ENCODE measurements at regions not wholly inside any gene's neighbourhood (a gene's known extent, or its start where the extent isn't known, plus 50 kb on each side); places are given as distances from the start of the nearest gene placed in this dataset.

- DNase-seq (ENCODE audit: low read depth) = no peak
- no peak overlapping the region for H3K4me3 ChIP-seq (ENCODE audit: low read depth, low read length)
- no peak for TF ChIP-seq CTCF (IDR thresholded peaks at IDR 0.05; ENCODE audit: insufficient read depth, low read depth, low read length)
Observed at GRCh38 chr17:12554251-12554650, 111.4 kb upstream of the MYOCD start.

DNA sequence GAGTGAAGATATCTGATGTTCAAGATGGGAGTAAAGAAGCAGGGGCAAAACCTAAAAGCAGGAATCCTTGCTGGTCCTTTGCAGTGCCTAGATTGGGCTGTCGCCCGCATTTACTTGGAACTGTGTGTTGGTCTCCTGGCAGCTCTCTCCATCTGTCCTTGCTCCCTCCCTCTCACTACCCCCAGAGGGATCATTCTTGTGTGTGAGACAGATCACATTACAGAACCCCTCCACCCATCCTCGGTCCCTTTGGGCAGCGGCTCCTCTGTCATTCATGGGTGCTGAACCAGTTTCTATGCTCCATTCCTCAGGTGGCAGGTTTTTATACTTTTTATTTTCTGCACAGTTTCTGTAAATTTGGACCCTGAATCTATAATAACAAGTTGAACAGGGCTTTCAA, 99.4 kb upstream of the MYOCD start:
- H3K4me3 ChIP-seq (ENCODE audit: low read depth, low read length) = no peak overlapping the region
- no peak for DNase-seq (ENCODE audit: low read depth)
- TF ChIP-seq CTCF (IDR thresholded peaks at IDR 0.05; ENCODE audit: insufficient read depth, low read depth, low read length) = no peak

DNA sequence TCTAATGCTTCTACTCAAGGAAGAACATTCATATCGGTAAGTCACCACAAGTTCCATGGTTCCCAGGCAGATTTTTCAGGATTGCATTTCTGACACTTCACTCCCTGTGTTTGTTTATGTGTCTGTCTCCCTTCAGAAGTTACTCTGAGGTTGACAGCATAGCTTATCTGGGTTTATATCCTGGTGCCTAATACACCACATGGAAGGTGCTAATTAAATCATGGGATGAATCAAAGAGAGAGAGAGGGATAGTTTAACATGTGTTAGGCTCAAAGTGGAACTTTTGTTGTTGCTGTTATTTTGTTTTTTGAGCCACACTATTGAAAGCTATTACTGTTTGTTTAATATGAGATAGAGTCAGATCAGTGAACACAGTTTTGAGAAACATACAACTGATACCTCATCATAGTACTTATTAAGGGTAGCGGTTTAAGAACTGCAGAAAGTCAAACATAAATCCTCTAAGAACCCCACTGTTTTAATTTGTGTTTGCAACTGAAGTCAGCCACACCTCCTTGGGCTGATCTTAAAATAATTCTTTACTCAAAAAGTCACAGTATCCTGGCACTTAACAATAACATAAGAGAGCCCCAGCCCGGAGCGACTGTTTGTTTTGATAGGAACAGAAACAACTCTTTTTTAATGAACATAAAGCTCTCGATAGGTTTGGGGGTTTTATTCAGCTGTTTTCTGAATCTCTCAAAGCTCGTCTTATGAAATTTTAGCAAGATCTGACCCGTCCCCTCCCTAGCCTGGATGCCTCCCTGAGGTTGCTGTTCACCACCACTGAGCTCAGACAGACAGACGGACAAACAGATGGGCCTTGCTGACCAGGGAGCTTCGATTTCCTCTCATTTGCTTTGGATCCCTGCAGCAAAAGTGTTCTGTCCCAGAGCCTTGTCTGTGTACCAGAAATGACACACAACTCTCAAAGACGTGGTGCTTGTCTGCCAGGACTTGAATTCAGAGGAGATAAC, 98.3 kb upstream of the MYOCD start:
- TF ChIP-seq CTCF (IDR thresholded peaks at IDR 0.05; ENCODE audit: insufficient read depth, low read depth, low read length) = no peak
- no peak for DNase-seq (ENCODE audit: low read depth)
- no peak overlapping the region for H3K4me3 ChIP-seq (ENCODE audit: low read depth, low read length)

GRCh38 chr17:12568358-12569251, 97.1 kb upstream of the MYOCD start:
- DNase-seq (ENCODE audit: low read depth) = peak; percentile 42
- no peak for TF ChIP-seq CTCF (IDR thresholded peaks at IDR 0.05; ENCODE audit: insufficient read depth, low read depth, low read length)
- H3K4me3 ChIP-seq (ENCODE audit: low read depth, low read length) = no peak overlapping the region

DNA sequence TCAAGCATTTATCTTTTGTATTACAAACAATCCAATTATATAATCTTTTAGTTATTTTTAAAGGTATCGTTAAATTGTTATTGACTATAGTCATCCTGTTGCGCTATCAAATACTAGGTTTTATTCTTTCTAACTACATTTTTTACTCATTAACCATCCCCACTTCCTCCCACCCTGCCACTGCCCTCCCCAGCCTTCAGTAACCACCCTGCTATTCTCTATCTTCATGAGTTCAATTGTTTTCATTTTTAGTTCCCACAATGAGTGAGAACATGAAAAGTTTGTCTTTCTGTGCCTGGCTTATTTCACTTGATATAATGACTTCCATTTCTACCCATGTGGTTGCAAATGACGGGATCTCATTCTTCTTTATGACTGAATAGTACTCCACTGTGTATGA, 94.1 kb upstream of the MYOCD start:
- no peak for TF ChIP-seq CTCF (IDR thresholded peaks at IDR 0.05; ENCODE audit: insufficient read depth, low read depth, low read length)
- H3K4me3 ChIP-seq (ENCODE audit: low read depth, low read length) = no peak overlapping the region
- no peak for DNase-seq (ENCODE audit: low read depth)

DNA sequence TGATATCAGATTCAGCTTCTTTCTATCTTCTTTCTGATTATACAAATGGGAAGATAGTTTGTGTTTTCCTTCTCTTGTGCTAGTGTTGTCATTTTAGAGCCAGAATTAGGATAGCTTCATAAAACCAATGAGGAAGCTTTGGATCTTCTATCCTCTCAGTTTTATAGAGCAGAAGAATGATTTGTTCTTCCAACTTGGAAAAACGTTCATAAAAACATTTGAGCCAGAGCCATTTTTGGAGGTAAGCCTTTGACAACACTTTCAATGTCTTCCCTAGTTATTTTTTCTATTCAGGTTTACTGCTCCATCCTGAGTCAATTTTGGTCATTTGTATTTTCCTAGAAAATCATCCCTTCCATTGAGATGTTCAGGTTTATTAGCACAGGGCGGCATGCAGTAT, 91.2 kb upstream of the MYOCD start:
- no peak overlapping the region for H3K4me3 ChIP-seq (ENCODE audit: low read depth, low read length)
- DNase-seq (ENCODE audit: low read depth) = no peak
- no peak for TF ChIP-seq CTCF (IDR thresholded peaks at IDR 0.05; ENCODE audit: insufficient read depth, low read depth, low read length)
